Mesothelial cell of epicardium (in vitro differentiated cells): ENCODE measurements at regions not wholly inside any gene's neighbourhood (a gene's known extent, or its start where the extent isn't known, plus 50 kb on each side); places are given as distances from the start of the nearest gene placed in this dataset.

Source experiments
- DNase-seq, 2 experiments: peaks; one replicate each; pipeline ENCODE4 v3.0.0; 2021; ENCODE audit warnings: low spot score in 2 of 2; ENCODE audit not compliant: unreplicated experiment in 2 of 2
- H3K27ac Mint-ChIP-seq: 2 replicates; pipeline ENCODE4 v1.8.0; 2021; ENCODE audit warnings: mixed read lengths
- H3K27me3 Mint-ChIP-seq: 2 replicates; pipeline ENCODE4 v1.8.0; 2021; ENCODE audit warnings: low read depth, mixed read lengths
- H3K36me3 Mint-ChIP-seq: 2 replicates; pipeline ENCODE4 v1.8.0; 2021; ENCODE audit warnings: mixed read lengths
- H3K4me1 Mint-ChIP-seq: 2 replicates; pipeline ENCODE4 v1.8.0; 2021; ENCODE audit warnings: mixed read lengths
- H3K4me3 Mint-ChIP-seq: 2 replicates; pipeline ENCODE4 v1.8.0; 2021; ENCODE audit warnings: mild to moderate bottlenecking, moderate library complexity, mixed read lengths
- H3K9me3 Mint-ChIP-seq: 2 replicates; pipeline ENCODE4 v1.8.0; 2021; ENCODE audit warnings: mixed read lengths
- TF ChIP-seq, protein P1 (sequence below): fragments of 200-600 bp; sonication (generic); IDR thresholded peaks from one replicate; pipeline ENCODE4 v1.5.0; 2021; ENCODE audit warnings: antibody characterized with exemption; ENCODE audit not compliant: unreplicated experiment

DNA sequence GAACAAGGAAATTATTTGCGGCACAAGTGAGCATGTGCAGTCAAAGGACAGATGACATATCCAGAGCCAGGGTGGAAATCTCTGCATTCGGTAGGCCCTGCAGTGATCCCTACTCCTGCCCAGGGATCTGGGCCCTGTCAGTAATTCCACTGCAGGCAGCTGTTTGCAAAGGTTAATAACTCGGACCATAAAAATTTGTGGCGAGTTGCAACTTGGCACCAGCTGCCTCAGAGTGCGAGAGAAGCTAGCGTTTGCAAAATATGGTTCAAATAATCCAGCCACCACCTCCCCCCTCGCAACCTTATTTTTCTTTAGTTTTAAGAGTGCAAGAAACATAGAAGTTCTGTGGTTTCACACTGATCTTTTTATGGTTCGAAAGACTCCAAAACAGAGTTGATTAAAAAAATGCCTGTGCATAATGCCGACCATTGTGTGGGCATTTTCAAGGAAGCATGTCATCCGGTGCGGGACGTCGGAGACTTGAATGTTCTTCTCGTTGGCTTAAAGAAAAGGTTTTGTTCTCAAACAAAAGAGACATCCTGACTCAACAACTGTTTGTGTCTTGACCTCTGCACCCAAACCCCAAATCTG, 224.5 kb downstream of the BCL11B start:
- Mint-ChIP-seq H3K36me3 (peaks cover under 1% of the 10 kb centered on the region), H3K27ac (no peak overlapping the region), H3K9me3 (peaks cover 20% of the 10 kb centered on the region), H3K4me1 (peaks cover 3% of the 10 kb centered on the region), H3K27me3 (no peaks in the 10 kb centered on the region), H3K4me3 (no peak overlapping the region)
- TF ChIP-seq, protein P1, sequence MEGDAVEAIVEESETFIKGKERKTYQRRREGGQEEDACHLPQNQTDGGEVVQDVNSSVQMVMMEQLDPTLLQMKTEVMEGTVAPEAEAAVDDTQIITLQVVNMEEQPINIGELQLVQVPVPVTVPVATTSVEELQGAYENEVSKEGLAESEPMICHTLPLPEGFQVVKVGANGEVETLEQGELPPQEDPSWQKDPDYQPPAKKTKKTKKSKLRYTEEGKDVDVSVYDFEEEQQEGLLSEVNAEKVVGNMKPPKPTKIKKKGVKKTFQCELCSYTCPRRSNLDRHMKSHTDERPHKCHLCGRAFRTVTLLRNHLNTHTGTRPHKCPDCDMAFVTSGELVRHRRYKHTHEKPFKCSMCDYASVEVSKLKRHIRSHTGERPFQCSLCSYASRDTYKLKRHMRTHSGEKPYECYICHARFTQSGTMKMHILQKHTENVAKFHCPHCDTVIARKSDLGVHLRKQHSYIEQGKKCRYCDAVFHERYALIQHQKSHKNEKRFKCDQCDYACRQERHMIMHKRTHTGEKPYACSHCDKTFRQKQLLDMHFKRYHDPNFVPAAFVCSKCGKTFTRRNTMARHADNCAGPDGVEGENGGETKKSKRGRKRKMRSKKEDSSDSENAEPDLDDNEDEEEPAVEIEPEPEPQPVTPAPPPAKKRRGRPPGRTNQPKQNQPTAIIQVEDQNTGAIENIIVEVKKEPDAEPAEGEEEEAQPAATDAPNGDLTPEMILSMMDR: no peak
- no peak for DNase-seq

DNA sequence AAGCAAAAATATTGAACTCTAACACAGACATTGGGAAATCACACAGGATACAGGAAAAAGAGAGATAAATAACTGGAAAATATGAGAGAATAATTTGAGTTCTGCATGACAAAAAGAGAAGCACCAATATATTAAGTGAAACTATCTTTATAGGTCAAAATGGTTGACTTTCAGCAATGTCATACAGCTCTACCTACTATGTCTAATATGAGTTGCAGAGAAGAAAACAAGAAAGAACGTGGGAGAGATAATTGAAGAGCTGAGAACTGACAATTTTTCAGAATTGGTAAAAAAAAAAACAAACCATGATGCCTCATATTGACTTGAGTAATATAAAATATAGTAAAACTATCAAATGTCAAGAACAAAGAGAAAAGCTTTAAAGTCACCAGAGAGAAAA, 221.7 kb downstream of the BCL11B start:
- H3K9me3 Mint-ChIP-seq: peaks cover 25% of the 10 kb centered on the region
- TF ChIP-seq, protein P1: no peak
- peaks cover 3% of the 10 kb centered on the region for H3K4me1 Mint-ChIP-seq
- DNase-seq: no peak
- no peak overlapping the region for H3K27ac Mint-ChIP-seq
- no peak overlapping the region for H3K4me3 Mint-ChIP-seq
- peaks cover 2% of the 10 kb centered on the region for H3K36me3 Mint-ChIP-seq
- no peaks in the 10 kb centered on the region for H3K27me3 Mint-ChIP-seq

- H3K4me1 Mint-ChIP-seq: no peaks in the 10 kb centered on the region
- no peaks in the 10 kb centered on the region for H3K27me3 Mint-ChIP-seq
- H3K36me3 Mint-ChIP-seq: peaks cover 2% of the 10 kb centered on the region
- peaks cover 29% of the 10 kb centered on the region for H3K9me3 Mint-ChIP-seq
- no peak overlapping the region for H3K4me3 Mint-ChIP-seq
- TF ChIP-seq, protein P1: no peak
- no peak overlapping the region for H3K27ac Mint-ChIP-seq
- DNase-seq: no peak
Measured at GRCh38 chr14:99052467-99052866, 219.5 kb downstream of the BCL11B start.

- Mint-ChIP-seq H3K27me3 (no peaks in the 10 kb centered on the region), H3K36me3 (peaks cover 2% of the 10 kb centered on the region), H3K27ac (no peak overlapping the region), H3K4me1 (no peaks in the 10 kb centered on the region), H3K4me3 (no peak overlapping the region), H3K9me3 (peaks cover 29% of the 10 kb centered on the region)
- no peak for DNase-seq
- TF ChIP-seq, protein P1: no peak
Measured at GRCh38 chr14:99055019-99055418, 217.0 kb downstream of the BCL11B start.

DNA sequence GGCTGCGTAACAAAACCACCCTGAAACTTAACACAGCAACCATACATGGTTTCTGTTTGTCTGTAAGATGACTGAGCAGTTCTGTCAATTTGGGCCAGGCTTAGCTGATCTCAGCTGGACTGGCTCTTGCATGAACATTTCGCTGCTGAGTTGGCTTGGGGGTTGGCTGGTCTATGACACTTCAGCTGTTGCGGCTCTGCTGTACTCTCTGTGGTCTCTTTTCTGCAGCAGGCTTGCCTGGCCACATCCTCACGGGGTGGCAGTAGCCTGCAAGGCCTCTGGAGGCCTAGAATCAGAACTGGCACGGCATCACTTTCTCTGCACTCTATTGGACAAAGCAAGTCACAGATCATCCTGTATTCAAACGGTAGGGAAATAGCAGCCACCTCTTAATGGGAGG, 216.2 kb downstream of the BCL11B start:
- peaks cover 2% of the 10 kb centered on the region for H3K36me3 Mint-ChIP-seq
- no peak overlapping the region for H3K4me3 Mint-ChIP-seq
- peaks cover 29% of the 10 kb centered on the region for H3K9me3 Mint-ChIP-seq
- H3K27me3 Mint-ChIP-seq: no peaks in the 10 kb centered on the region
- no peak overlapping the region for H3K27ac Mint-ChIP-seq
- no peak for DNase-seq
- no peaks in the 10 kb centered on the region for H3K4me1 Mint-ChIP-seq
- TF ChIP-seq, protein P1: no peak
